AG10803 (cell line): ENCODE measurements at regions not wholly inside any gene's neighbourhood (a gene's known extent, or its start where the extent isn't known, plus 50 kb on each side); places are given as distances from the start of the nearest gene placed in this dataset.

Experiments used
- DNase-seq: peaks from one replicate; pipeline ENCODE4 v3.0.0; 2010; ENCODE audit warnings: low read depth
- H3K4me3 ChIP-seq: 2 replicates; pipeline ENCODE4 v1.5.1; 2011; ENCODE audit warnings: mild to moderate bottlenecking, low read length, control low read depth
- TF ChIP-seq, protein P1 (sequence below): conservative IDR thresholded peaks from 2 replicates; pipeline ENCODE4 v1.5.1; 2011; ENCODE audit warnings: mild to moderate bottlenecking, low read length, control low read depth, inconsistent platforms

DNA sequence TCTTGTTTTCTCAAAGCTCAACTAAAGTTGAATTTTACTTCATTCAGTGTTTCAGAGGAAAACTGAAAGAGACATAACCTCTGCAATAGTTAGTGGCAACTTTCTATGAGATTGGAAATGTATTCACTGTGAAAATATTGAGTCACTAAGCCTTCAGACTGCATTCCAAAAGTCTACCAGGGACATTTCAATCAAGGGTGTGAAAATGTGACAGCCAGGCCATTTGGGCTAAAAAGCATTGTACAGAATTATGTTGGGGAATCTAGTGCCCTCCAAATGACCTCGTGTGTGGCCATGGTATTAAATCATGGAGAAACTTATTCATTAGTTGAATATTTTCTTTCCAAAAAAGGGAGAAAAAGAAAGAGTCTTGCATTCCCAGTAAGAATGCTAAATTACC is 251.9 kb downstream of the GRB14 start:
- TF ChIP-seq, protein P1, sequence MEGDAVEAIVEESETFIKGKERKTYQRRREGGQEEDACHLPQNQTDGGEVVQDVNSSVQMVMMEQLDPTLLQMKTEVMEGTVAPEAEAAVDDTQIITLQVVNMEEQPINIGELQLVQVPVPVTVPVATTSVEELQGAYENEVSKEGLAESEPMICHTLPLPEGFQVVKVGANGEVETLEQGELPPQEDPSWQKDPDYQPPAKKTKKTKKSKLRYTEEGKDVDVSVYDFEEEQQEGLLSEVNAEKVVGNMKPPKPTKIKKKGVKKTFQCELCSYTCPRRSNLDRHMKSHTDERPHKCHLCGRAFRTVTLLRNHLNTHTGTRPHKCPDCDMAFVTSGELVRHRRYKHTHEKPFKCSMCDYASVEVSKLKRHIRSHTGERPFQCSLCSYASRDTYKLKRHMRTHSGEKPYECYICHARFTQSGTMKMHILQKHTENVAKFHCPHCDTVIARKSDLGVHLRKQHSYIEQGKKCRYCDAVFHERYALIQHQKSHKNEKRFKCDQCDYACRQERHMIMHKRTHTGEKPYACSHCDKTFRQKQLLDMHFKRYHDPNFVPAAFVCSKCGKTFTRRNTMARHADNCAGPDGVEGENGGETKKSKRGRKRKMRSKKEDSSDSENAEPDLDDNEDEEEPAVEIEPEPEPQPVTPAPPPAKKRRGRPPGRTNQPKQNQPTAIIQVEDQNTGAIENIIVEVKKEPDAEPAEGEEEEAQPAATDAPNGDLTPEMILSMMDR = no peak
- peak; percentile 1 for DNase-seq
- no peak overlapping the region for H3K4me3 ChIP-seq

DNA sequence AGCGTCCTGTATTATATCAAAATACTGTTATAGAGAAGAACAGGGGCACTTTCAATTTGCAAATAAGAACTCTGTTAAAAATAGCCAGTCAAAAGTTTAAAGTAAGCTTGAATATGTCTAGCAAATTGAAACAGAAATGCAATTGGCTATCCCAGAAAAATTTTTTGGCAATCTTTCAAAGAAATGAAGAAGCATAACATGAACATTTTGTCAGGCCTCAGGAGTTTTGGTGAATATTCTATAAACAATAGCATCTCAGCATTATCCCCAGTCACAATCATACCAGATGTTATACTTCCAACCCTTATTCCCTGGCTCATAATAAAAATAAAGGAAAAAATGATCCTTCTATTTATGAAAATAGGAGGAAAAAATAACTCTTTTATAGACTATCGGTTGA is 252.4 kb downstream of the GRB14 start:
- no peak overlapping the region for H3K4me3 ChIP-seq
- TF ChIP-seq, protein P1 = no peak
- no peak for DNase-seq

DNA sequence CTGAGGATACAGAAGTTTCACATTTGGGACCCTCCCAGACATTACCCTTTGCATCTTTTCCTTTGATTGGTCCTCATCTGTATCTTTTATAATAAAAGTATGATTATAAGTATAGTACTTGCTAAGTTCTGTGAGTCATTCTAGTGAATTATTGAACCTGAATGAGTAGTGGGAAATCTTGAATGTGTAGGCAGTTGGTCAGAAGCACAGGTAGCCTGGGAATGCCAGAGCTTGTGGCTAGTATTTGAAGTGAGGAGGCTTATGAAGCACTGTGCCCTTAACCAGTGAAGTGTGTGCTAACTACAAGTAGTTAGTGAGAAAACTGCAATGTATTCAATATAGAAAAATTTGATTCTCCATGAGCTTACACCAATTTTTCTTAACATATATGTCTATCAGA is 257.6 kb downstream of the GRB14 start:
- no peak overlapping the region for H3K4me3 ChIP-seq
- DNase-seq = no peak
- TF ChIP-seq, protein P1 = no peak

DNA sequence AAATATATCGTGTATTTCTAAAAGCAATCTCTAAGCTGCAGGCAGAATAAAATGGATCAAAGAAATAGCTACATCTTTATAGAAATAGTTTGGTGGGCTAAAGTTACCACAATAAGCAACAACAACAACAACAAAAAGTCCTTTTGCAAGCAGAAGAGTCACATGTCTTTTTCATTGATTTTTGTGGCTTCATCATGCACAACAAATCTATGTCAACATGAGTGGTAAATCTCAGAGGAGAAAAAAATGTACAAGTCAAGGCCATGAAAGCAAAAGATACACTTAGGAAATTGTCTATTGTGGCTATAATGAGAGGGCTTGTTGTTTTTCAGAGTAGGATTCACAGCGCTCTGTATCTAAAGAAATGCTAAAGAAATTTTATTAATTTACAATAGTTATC is 269.7 kb downstream of the GRB14 start:
- DNase-seq = no peak
- no peak overlapping the region for H3K4me3 ChIP-seq
- TF ChIP-seq, protein P1 = no peak

DNA sequence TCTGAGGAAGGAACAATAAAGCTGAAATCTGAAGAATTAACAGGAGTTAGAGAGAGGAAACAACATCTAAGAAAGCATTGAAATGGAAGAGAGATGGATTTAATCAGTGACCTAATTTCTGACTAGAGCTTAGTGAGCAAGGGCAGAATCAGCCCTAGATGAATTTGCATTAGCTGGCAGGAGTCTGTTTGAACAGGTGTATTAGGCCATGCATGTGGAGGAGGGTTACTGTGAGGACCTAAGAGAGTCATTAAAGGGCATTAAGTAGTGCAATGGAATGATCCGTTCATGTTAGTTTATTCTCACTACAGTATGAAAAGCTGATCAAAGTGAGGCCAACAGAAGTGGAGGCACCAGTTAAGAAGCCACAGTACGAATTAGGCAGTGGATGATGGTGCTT is 285.3 kb downstream of the GRB14 start:
- H3K4me3 ChIP-seq = no peak overlapping the region
- no peak for DNase-seq
- TF ChIP-seq, protein P1 = no peak

DNA sequence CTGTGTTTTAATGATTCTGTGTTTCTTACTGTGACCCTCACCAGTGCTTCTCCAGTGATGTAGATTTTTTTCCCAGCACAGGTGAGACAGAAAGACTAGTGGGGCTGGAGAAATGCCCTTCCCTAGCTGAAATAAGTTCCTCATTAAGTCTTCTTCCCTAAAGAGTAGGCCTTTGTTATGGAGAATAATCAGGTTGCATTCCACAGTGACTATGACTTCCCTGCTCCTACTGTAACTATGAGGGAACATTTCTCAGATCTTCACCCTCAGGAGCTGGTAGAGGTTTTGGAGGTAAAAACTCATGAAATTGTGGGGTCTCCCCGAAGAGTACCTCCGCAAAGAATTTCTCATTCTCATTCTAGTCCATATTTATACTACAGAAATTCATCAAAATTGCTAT is 286.2 kb downstream of the GRB14 start:
- no peak overlapping the region for H3K4me3 ChIP-seq
- no peak for DNase-seq
- TF ChIP-seq, protein P1 = no peak

DNA sequence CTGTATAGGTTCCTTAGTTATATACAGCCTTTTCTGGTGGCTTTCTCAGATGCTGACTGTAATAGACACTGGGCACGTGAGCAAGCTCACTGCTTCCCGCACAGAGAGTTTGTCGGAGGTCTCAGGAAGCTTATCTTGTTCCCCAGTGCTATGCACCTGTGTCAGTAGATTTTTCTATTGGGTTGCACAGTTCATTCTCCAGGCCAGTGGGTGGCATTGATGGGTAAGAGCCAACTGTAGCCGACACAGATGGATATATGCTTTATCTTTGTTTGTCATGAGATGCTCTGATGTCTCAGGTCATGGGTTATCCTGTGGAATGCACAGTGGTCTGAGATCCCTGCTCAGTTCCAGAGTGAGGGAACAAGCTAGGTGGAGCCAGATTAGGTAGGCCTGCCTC is 293.0 kb downstream of the GRB14 start:
- DNase-seq = no peak
- TF ChIP-seq, protein P1 = no peak
- no peak overlapping the region for H3K4me3 ChIP-seq
